ENCODE measurements at regions not wholly inside any gene's neighbourhood (a gene's known extent, or its start where the extent isn't known, plus 50 kb on each side); places are given as distances from the start of the nearest gene placed in this dataset.

DNA sequence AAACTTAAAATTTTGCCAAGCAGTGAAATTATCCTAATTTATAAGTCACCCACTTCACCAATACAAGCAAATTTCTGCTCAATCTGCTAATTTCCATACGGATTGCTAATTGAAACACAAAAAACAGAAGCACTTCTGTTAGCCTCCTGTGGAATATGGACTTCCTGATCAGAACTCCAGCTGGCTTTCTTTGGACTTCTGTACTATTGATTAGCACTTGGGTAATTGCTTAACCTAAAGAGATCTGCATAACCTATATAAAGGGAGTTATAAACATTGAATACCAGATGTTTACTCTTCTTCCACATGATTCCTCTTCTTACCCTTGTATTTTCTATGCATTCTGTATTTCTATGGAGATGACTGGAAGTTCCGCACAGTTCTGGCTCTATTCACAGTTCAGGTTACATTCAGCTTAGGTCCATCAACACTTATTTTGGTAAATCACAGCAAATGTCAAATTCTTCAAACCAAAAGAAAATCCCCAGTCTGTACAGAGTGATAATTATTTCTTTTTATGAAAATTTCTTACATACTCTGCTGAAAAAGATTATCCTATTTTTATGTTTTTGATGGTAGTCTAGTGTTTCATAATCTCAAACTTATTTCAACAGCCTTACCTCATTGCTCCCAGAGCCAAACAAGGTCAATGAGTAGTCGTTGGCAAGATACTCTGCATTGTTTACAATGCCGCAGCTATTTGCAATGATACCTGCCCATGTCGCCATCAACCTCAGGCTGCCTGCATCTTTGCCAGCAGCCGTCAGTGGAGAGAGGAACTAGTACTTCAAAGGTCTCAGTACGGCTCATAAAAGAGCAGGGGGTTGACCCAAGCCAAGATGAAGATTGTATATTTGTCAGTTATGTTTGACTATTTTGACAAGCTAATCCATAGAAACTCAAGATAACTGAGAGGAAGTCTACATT, 225.6 kb downstream of the AHR start:
- no peak overlapping the region for H3K27ac ChIP-seq (ENCODE audit: low read depth, low read length)
- no peak for DNase-seq (ENCODE audit: low read depth, low spot score)
- no peaks in the 10 kb centered on the region for H3K27me3 ChIP-seq (ENCODE audit: insufficient read depth, low read length)
- no peaks in the 10 kb centered on the region for H3K79me2 ChIP-seq (ENCODE audit: insufficient read depth, low read length)
- CTCF ChIA-PET, result no interaction called here
- no peaks in the 10 kb centered on the region for H4K20me1 ChIP-seq (ENCODE audit: insufficient read depth)
- no peak for ATAC-seq
- H3K4me1 ChIP-seq (ENCODE audit: control insufficient read depth in 1 of 2, insufficient read depth in 2 of 2, low read length in 2 of 2), result no peaks in the 10 kb centered on the region
- RAD21 ChIA-PET (ENCODE audit: low non-redundant PET in 1 of 2, low total read pairs in 2 of 2, uncharacterized antibody in 2 of 2, unreplicated experiment in 2 of 2), result no interaction called here
- H3K9me3 ChIP-seq (ENCODE audit: control insufficient read depth in 1 of 2, insufficient read depth in 1 of 2, low read depth in 1 of 2, low read length in 2 of 2), result no peaks in the 10 kb centered on the region
- TF ChIP-seq CEBPB (IDR thresholded peaks at IDR 0.05; ENCODE audit: low read depth), result no peak
- TF ChIP-seq SP1 (IDR thresholded peaks at IDR 0.05; ENCODE audit: low read depth), result no peak
- no peak for TF ChIP-seq YY1 (IDR thresholded peaks at IDR 0.05; ENCODE audit: extremely low read depth, insufficient replicate concordance, low read depth, low read length)
- no peak for TF ChIP-seq JUND (IDR thresholded peaks at IDR 0.05)
- TF ChIP-seq, protein P1, sequence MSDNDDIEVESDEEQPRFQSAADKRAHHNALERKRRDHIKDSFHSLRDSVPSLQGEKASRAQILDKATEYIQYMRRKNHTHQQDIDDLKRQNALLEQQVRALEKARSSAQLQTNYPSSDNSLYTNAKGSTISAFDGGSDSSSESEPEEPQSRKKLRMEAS (IDR thresholded peaks at IDR 0.05), result no peak
- no peak for TF ChIP-seq EZH2phosphoT487 (IDR thresholded peaks at IDR 0.05; ENCODE audit: borderline replicate concordance)
- TF ChIP-seq TCF7L2 (IDR thresholded peaks at IDR 0.05; ENCODE audit: borderline replicate concordance, extremely low read depth, insufficient read depth, insufficient read length), result no peak
- TF ChIP-seq, protein P2, sequence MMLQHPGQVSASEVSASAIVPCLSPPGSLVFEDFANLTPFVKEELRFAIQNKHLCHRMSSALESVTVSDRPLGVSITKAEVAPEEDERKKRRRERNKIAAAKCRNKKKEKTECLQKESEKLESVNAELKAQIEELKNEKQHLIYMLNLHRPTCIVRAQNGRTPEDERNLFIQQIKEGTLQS (IDR thresholded peaks at IDR 0.05), result no peak
- TF ChIP-seq POLR2AphosphoS5 (IDR thresholded peaks at IDR 0.05; ENCODE audit: low read depth, low read length), result no peak
- no peak for TF ChIP-seq ELF1 (IDR thresholded peaks at IDR 0.05; ENCODE audit: borderline replicate concordance, low read depth)
- TF ChIP-seq RAD21 (IDR thresholded peaks at IDR 0.05; ENCODE audit: low read depth), result no peak
- TF ChIP-seq SIN3A (IDR thresholded peaks at IDR 0.05; ENCODE audit: low read depth), result no peak
- no peak for TF ChIP-seq ZFX (IDR thresholded peaks at IDR 0.05)
- no peak for TF ChIP-seq CBX3 (IDR thresholded peaks at IDR 0.05; ENCODE audit: low read depth)
- intact Hi-C loops (cut with micrococcal nuclease), result no loop called here
- no peak overlapping the region for H3K4me2 ChIP-seq (ENCODE audit: low read length)
- no peak overlapping the region for H2AFZ ChIP-seq (ENCODE audit: low read depth, low read length, poor library complexity, severe bottlenecking)
- no peak overlapping the region for H3K9ac ChIP-seq (ENCODE audit: low read length)
- H3K4me3 ChIP-seq (replicated peaks in 1 of 2; ENCODE audit: low read depth in 1 of 2, low read length in 2 of 2), result no peak overlapping the region
- no TSS peak for BruUV-seq (replicated peaks)
- H3K36me3 ChIP-seq (ENCODE audit: control insufficient read depth in 1 of 2, insufficient read depth in 2 of 2, low read length in 2 of 2), result no peaks in the 10 kb centered on the region
- POLR2A ChIA-PET, result no interaction called here
- no peaks in the 10 kb centered on the region for H3K9me2 ChIP-seq (ENCODE audit: insufficient read depth)
